ENCODE measurements at regions not wholly inside any gene's neighbourhood (a gene's known extent, or its start where the extent isn't known, plus 50 kb on each side); places are given as distances from the start of the nearest gene placed in this dataset.

GRCh38 chr6:139784222-139784769, 409.8 kb upstream of the CITED2 start:
- Histone ChIP-seq H3K4me1 (ENCODE audit: control insufficient read depth, insufficient read depth, low read length) (no peaks in the 10 kb centered on the region), H3K36me3 (ENCODE audit: control insufficient read depth, insufficient read depth, low read length, severe bottlenecking) (no peaks in the 10 kb centered on the region), H3K9ac (ENCODE audit: low read length) (no peak overlapping the region), H3K9me3 (ENCODE audit: control insufficient read depth, low read length) (peaks cover 30% of the 10 kb centered on the region), H3K4me3 (ENCODE audit: low read length) (peak overlapping the region; percentile 25), H3K27me3 (replicated peaks; ENCODE audit: control insufficient read depth, insufficient read depth, low read length) (no peaks in the 10 kb centered on the region)
- DNase-seq (ENCODE audit: low read depth) = no peak

- H3K36me3 ChIP-seq (ENCODE audit: control insufficient read depth, insufficient read depth, low read length, severe bottlenecking) = no peaks in the 10 kb centered on the region
- no peak overlapping the region for H3K9ac ChIP-seq (ENCODE audit: low read length)
- no peaks in the 10 kb centered on the region for H3K4me1 ChIP-seq (ENCODE audit: control insufficient read depth, insufficient read depth, low read length)
- no peak overlapping the region for H3K4me3 ChIP-seq (ENCODE audit: low read length)
- H3K9me3 ChIP-seq (ENCODE audit: control insufficient read depth, low read length) = peaks cover 23% of the 10 kb centered on the region
- H3K27me3 ChIP-seq (replicated peaks; ENCODE audit: control insufficient read depth, insufficient read depth, low read length) = no peaks in the 10 kb centered on the region
- DNase-seq (ENCODE audit: low read depth) = no peak
These were observed 405.7 kb upstream of the CITED2 start for GRCh38 chr6:139779988-139780774.

GRCh38 chr6:139778688-139779087, 404.2 kb upstream of the CITED2 start:
- H3K4me3 ChIP-seq (ENCODE audit: low read length) = no peak overlapping the region
- no peaks in the 10 kb centered on the region for H3K4me1 ChIP-seq (ENCODE audit: control insufficient read depth, insufficient read depth, low read length)
- H3K9ac ChIP-seq (ENCODE audit: low read length) = no peak overlapping the region
- peaks cover 8% of the 10 kb centered on the region for H3K9me3 ChIP-seq (ENCODE audit: control insufficient read depth, low read length)
- peak; percentile 64 for DNase-seq (ENCODE audit: low read depth)
- no peaks in the 10 kb centered on the region for H3K36me3 ChIP-seq (ENCODE audit: control insufficient read depth, insufficient read depth, low read length, severe bottlenecking)
- no peaks in the 10 kb centered on the region for H3K27me3 ChIP-seq (replicated peaks; ENCODE audit: control insufficient read depth, insufficient read depth, low read length)

GRCh38 chr6:139778106-139778505, 403.7 kb upstream of the CITED2 start:
- no peak overlapping the region for H3K4me3 ChIP-seq (ENCODE audit: low read length)
- H3K9me3 ChIP-seq (ENCODE audit: control insufficient read depth, low read length) = peaks cover 4% of the 10 kb centered on the region

GRCh38 chr6:139777202-139777970, 402.9 kb upstream of the CITED2 start:
- Histone ChIP-seq H3K4me1 (ENCODE audit: control insufficient read depth, insufficient read depth, low read length) (no peaks in the 10 kb centered on the region), H3K36me3 (ENCODE audit: control insufficient read depth, insufficient read depth, low read length, severe bottlenecking) (no peaks in the 10 kb centered on the region), H3K4me3 (ENCODE audit: low read length) (no peak overlapping the region), H3K27me3 (replicated peaks; ENCODE audit: control insufficient read depth, insufficient read depth, low read length) (no peaks in the 10 kb centered on the region), H3K9me3 (ENCODE audit: control insufficient read depth, low read length) (no peaks in the 10 kb centered on the region), H3K9ac (ENCODE audit: low read length) (no peak overlapping the region)
- DNase-seq (ENCODE audit: low read depth) = no peak

More at GRCh38 chr6:139778106-139778505, 403.7 kb upstream of the CITED2 start:
- H3K27me3 ChIP-seq (replicated peaks; ENCODE audit: control insufficient read depth, insufficient read depth, low read length) = no peaks in the 10 kb centered on the region
- no peak for DNase-seq (ENCODE audit: low read depth)
- no peaks in the 10 kb centered on the region for H3K36me3 ChIP-seq (ENCODE audit: control insufficient read depth, insufficient read depth, low read length, severe bottlenecking)
- no peaks in the 10 kb centered on the region for H3K4me1 ChIP-seq (ENCODE audit: control insufficient read depth, insufficient read depth, low read length)
- no peak overlapping the region for H3K9ac ChIP-seq (ENCODE audit: low read length)

- no peak for DNase-seq (ENCODE audit: low read depth)
- Histone ChIP-seq H3K27me3 (replicated peaks; ENCODE audit: control insufficient read depth, insufficient read depth, low read length) (no peaks in the 10 kb centered on the region), H3K9me3 (ENCODE audit: control insufficient read depth, low read length) (no peaks in the 10 kb centered on the region), H3K4me3 (ENCODE audit: low read length) (no peak overlapping the region), H3K4me1 (ENCODE audit: control insufficient read depth, insufficient read depth, low read length) (no peaks in the 10 kb centered on the region), H3K9ac (ENCODE audit: low read length) (no peak overlapping the region), H3K36me3 (ENCODE audit: control insufficient read depth, insufficient read depth, low read length, severe bottlenecking) (no peaks in the 10 kb centered on the region)
These were observed 401.6 kb upstream of the CITED2 start for GRCh38 chr6:139776041-139776440.

GRCh38 chr6:139768196-139768595, 393.7 kb upstream of the CITED2 start:
- Histone ChIP-seq H3K36me3 (ENCODE audit: control insufficient read depth, insufficient read depth, low read length, severe bottlenecking) (no peaks in the 10 kb centered on the region), H3K4me3 (ENCODE audit: low read length) (no peak overlapping the region), H3K9me3 (ENCODE audit: control insufficient read depth, low read length) (no peaks in the 10 kb centered on the region), H3K4me1 (ENCODE audit: control insufficient read depth, insufficient read depth, low read length) (peaks cover 33% of the 10 kb centered on the region), H3K27me3 (replicated peaks; ENCODE audit: control insufficient read depth, insufficient read depth, low read length) (no peaks in the 10 kb centered on the region), H3K9ac (ENCODE audit: low read length) (no peak overlapping the region)
- DNase-seq (ENCODE audit: low read depth) = no peak

- Histone ChIP-seq H3K4me1 (ENCODE audit: control insufficient read depth, insufficient read depth, low read length) (peaks cover 46% of the 10 kb centered on the region), H3K4me3 (ENCODE audit: low read length) (no peak overlapping the region), H3K36me3 (ENCODE audit: control insufficient read depth, insufficient read depth, low read length, severe bottlenecking) (no peaks in the 10 kb centered on the region), H3K9me3 (ENCODE audit: control insufficient read depth, low read length) (no peaks in the 10 kb centered on the region), H3K9ac (ENCODE audit: low read length) (no peak overlapping the region), H3K27me3 (replicated peaks; ENCODE audit: control insufficient read depth, insufficient read depth, low read length) (no peaks in the 10 kb centered on the region)
- no peak for DNase-seq (ENCODE audit: low read depth)
These were observed 392.3 kb upstream of the CITED2 start for GRCh38 chr6:139766796-139767195.

GRCh38 chr6:139765825-139766285, 391.4 kb upstream of the CITED2 start:
- DNase-seq (ENCODE audit: low read depth) = no peak
- H3K4me1 ChIP-seq (ENCODE audit: control insufficient read depth, insufficient read depth, low read length) = peaks cover 46% of the 10 kb centered on the region

GRCh38 chr6:139764498-139764986, 390.1 kb upstream of the CITED2 start:
- H3K36me3 ChIP-seq (ENCODE audit: control insufficient read depth, insufficient read depth, low read length, severe bottlenecking) = no peaks in the 10 kb centered on the region
- H3K27me3 ChIP-seq (replicated peaks; ENCODE audit: control insufficient read depth, insufficient read depth, low read length) = no peaks in the 10 kb centered on the region
- DNase-seq (ENCODE audit: low read depth) = peak; percentile 91
- peak overlapping the region; percentile 62 for H3K9ac ChIP-seq (ENCODE audit: low read length)
- peaks cover 57% of the 10 kb centered on the region for H3K4me1 ChIP-seq (ENCODE audit: control insufficient read depth, insufficient read depth, low read length)
- no peaks in the 10 kb centered on the region for H3K9me3 ChIP-seq (ENCODE audit: control insufficient read depth, low read length)
- H3K4me3 ChIP-seq (ENCODE audit: low read length) = no peak overlapping the region

More at GRCh38 chr6:139765825-139766285, 391.4 kb upstream of the CITED2 start:
- Histone ChIP-seq H3K36me3 (ENCODE audit: control insufficient read depth, insufficient read depth, low read length, severe bottlenecking) (no peaks in the 10 kb centered on the region), H3K9me3 (ENCODE audit: control insufficient read depth, low read length) (no peaks in the 10 kb centered on the region), H3K9ac (ENCODE audit: low read length) (no peak overlapping the region), H3K4me3 (ENCODE audit: low read length) (no peak overlapping the region), H3K27me3 (replicated peaks; ENCODE audit: control insufficient read depth, insufficient read depth, low read length) (no peaks in the 10 kb centered on the region)

All from adipocyte (in vitro differentiated cells).